ENCODE measurements at regions not wholly inside any gene's neighbourhood (a gene's known extent, or its start where the extent isn't known, plus 50 kb on each side); places are given as distances from the start of the nearest gene placed in this dataset.

DNA sequence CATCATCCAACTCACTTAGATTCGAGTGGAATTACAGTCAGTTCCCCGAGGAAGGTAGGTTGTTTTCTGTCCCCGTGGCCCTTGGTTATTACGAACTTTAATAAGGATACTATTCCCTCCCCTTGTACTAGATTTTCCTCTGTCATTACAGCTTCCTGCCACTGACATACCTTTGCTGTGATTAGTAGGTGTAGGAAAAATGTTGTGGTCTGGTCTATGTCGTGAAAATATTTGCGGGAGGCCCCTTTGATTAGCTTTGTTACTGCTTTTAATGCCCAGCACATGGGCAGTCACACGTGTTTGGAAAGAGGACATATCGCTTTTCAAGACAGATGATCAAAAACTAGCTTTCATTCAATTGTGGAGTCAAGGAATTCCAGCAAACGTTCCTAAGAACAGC is 92.2 kb downstream of the GATA3 start:
- FAIRE-seq (no peak), DNase-seq (no peak)
- Histone ChIP-seq H3K9me3 (ENCODE audit: control insufficient read depth in 2 of 2, insufficient read depth in 1 of 2, low read depth in 1 of 2, low read length in 1 of 2) (no peaks in the 10 kb centered on the region), H3K4me3 (ENCODE audit: low read depth in 1 of 3, low read length in 3 of 3) (no peak overlapping the region), H3K36me3 (ENCODE audit: control insufficient read depth in 3 of 3, insufficient read depth in 2 of 3, low read depth in 1 of 3, low read length in 3 of 3) (no peaks in the 10 kb centered on the region), H3K4me1 (ENCODE audit: control insufficient read depth in 3 of 3, insufficient read depth in 2 of 3, low read depth in 1 of 3, low read length in 2 of 3) (no peaks in the 10 kb centered on the region), H3K27ac (ENCODE audit: low read depth in 1 of 3, low read length in 2 of 3) (no peak overlapping the region), H3K27me3 (ENCODE audit: control insufficient read depth in 3 of 3, insufficient read depth in 3 of 3, low read length in 3 of 3) (no peaks in the 10 kb centered on the region)
- 60 to 65% (median 61%) methylated on average over 9 of the region's 9 CpGs for WGBS, 3 donors

DNA sequence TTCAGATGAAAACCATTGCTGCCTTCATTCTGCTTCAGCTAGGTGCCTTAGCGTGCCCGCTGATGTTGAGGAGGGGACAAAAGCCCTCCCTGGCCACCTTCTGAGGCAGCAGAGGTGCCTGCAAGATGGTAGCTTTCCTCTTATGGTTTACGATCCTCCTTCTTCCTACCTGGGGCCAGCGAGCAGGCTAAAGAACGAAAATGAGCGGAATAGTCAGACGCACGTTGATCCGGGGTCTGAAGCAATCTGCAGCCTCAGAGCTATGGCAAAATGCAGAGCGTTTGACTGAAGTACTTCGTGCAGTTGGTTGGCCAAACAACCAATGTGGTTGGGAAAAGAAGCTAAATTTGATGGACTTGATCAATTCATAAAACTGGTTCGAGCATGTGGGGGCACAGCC is 95.5 kb downstream of the GATA3 start:
- H3K36me3 ChIP-seq (ENCODE audit: control insufficient read depth in 3 of 3, insufficient read depth in 2 of 3, low read depth in 1 of 3, low read length in 3 of 3): no peaks in the 10 kb centered on the region
- FAIRE-seq: no peak
- WGBS, 3 donors: 83 to 94% (median 84%) methylated on average over 11 to 12 of the region's 12 CpGs

DNA sequence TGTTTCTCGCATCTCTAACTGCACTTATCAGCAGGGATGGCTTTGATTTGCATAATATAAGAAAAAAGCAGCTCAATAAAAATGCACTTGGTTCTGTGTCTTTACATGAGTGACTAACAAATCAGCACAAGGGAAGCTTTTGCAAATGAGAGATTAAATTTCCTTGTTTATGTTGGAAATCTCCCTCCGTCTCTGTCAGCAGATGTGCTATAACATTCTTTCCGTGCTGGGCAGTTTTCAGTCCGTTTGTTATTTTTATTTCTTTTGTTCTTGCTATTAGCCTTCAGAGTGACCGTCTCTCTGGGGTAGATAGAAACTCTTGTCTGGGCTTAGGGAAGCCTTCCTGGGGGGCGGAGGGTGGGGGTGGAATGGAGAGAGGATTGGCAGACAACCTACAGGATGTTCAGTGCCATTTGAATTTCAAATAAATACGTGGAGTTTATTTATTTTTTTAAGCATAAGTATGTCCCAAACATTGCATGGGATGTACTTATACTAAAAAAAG is 96.0 kb downstream of the GATA3 start:
- Histone ChIP-seq H3K4me3 (ENCODE audit: low read depth in 1 of 3, low read length in 3 of 3) (no peak overlapping the region), H3K4me1 (ENCODE audit: control insufficient read depth in 3 of 3, insufficient read depth in 2 of 3, low read depth in 1 of 3, low read length in 2 of 3) (no peaks in the 10 kb centered on the region), H3K27me3 (ENCODE audit: control insufficient read depth in 3 of 3, insufficient read depth in 3 of 3, low read length in 3 of 3) (no peaks in the 10 kb centered on the region), H3K27ac (ENCODE audit: low read depth in 1 of 3, low read length in 2 of 3) (no peak overlapping the region), H3K36me3 (ENCODE audit: control insufficient read depth in 3 of 3, insufficient read depth in 2 of 3, low read depth in 1 of 3, low read length in 3 of 3) (no peaks in the 10 kb centered on the region), H3K9me3 (ENCODE audit: control insufficient read depth in 2 of 2, insufficient read depth in 1 of 2, low read depth in 1 of 2, low read length in 1 of 2) (no peaks in the 10 kb centered on the region)
- no peak for FAIRE-seq
- no peak for DNase-seq
- 66 to 78% (median 72%) methylated on average over 7 of the region's 7 CpGs for WGBS, 3 donors

More for the DNA sequence above, 95.5 kb downstream of the GATA3 start:
- Histone ChIP-seq H3K27me3 (ENCODE audit: control insufficient read depth in 3 of 3, insufficient read depth in 3 of 3, low read length in 3 of 3) (no peaks in the 10 kb centered on the region), H3K27ac (ENCODE audit: low read depth in 1 of 3, low read length in 2 of 3) (no peak overlapping the region), H3K4me1 (ENCODE audit: control insufficient read depth in 3 of 3, insufficient read depth in 2 of 3, low read depth in 1 of 3, low read length in 2 of 3) (no peaks in the 10 kb centered on the region), H3K9me3 (ENCODE audit: control insufficient read depth in 2 of 2, insufficient read depth in 1 of 2, low read depth in 1 of 2, low read length in 1 of 2) (no peaks in the 10 kb centered on the region), H3K4me3 (ENCODE audit: low read depth in 1 of 3, low read length in 3 of 3) (no peak overlapping the region)
- DNase-seq: no peak

DNA sequence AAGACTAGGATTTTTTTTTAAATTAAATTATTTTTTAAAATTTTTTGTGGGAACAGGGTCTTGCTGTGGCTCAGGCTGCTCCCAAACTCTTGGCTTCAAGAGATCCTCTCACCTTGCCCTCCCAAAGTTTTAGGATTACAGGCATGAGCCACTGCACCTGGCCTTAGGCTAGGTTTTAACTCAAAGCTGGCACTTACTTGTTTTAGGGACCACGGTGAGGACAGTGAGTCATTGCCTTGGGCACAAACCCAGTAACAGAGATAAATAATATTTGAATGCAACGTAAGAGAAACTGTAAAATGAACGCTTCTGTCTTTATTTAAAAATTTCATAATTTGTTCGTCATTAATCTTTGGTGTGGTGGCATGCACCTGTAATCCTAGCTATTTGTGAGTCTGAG is 96.6 kb downstream of the GATA3 start:
- Histone ChIP-seq H3K4me1 (ENCODE audit: control insufficient read depth in 3 of 3, insufficient read depth in 2 of 3, low read depth in 1 of 3, low read length in 2 of 3) (no peaks in the 10 kb centered on the region), H3K27me3 (ENCODE audit: control insufficient read depth in 3 of 3, insufficient read depth in 3 of 3, low read length in 3 of 3) (no peaks in the 10 kb centered on the region), H3K36me3 (ENCODE audit: control insufficient read depth in 3 of 3, insufficient read depth in 2 of 3, low read depth in 1 of 3, low read length in 3 of 3) (no peaks in the 10 kb centered on the region), H3K27ac (ENCODE audit: low read depth in 1 of 3, low read length in 2 of 3) (no peak overlapping the region), H3K4me3 (ENCODE audit: low read depth in 1 of 3, low read length in 3 of 3) (no peak overlapping the region), H3K9me3 (ENCODE audit: control insufficient read depth in 2 of 2, insufficient read depth in 1 of 2, low read depth in 1 of 2, low read length in 1 of 2) (no peaks in the 10 kb centered on the region)
- FAIRE-seq (no peak), DNase-seq (no peak)
- WGBS, 3 donors: 69 to 87% (median 85%) methylated on average over 4 of the region's 4 CpGs

DNA sequence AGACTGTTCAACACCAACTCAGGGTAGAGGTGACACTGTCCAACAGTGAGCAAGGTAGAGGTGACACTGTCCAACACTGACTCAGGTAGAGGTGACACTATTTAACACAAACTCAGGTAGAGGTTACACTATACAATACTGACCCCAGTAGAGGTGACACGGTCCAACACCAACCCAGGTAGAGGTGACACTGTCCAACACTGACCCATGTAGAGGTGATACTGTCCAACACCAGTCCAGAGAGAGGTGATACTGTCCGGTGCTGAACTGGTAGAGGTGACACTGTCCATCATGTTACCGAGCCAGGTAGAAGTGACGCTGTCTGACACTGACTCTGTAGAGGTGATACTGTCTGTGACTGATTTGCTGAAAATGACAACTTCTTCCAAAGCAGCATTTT is 102.4 kb downstream of the GATA3 start:
- Histone ChIP-seq H3K27me3 (ENCODE audit: control insufficient read depth in 3 of 3, insufficient read depth in 3 of 3, low read length in 3 of 3) (no peaks in the 10 kb centered on the region), H3K36me3 (ENCODE audit: control insufficient read depth in 3 of 3, insufficient read depth in 2 of 3, low read depth in 1 of 3, low read length in 3 of 3) (no peaks in the 10 kb centered on the region), H3K4me1 (ENCODE audit: control insufficient read depth in 3 of 3, insufficient read depth in 2 of 3, low read depth in 1 of 3, low read length in 2 of 3) (no peaks in the 10 kb centered on the region), H3K9me3 (ENCODE audit: control insufficient read depth in 2 of 2, insufficient read depth in 1 of 2, low read depth in 1 of 2, low read length in 1 of 2) (no peaks in the 10 kb centered on the region), H3K4me3 (ENCODE audit: low read depth in 1 of 3, low read length in 3 of 3) (no peak overlapping the region), H3K27ac (ENCODE audit: low read depth in 1 of 3, low read length in 2 of 3) (no peak overlapping the region)
- FAIRE-seq (no peak), DNase-seq (no peak)
- 91 to 94% (median 93%) methylated on average over 4 of the region's 4 CpGs for WGBS, 3 donors

DNA sequence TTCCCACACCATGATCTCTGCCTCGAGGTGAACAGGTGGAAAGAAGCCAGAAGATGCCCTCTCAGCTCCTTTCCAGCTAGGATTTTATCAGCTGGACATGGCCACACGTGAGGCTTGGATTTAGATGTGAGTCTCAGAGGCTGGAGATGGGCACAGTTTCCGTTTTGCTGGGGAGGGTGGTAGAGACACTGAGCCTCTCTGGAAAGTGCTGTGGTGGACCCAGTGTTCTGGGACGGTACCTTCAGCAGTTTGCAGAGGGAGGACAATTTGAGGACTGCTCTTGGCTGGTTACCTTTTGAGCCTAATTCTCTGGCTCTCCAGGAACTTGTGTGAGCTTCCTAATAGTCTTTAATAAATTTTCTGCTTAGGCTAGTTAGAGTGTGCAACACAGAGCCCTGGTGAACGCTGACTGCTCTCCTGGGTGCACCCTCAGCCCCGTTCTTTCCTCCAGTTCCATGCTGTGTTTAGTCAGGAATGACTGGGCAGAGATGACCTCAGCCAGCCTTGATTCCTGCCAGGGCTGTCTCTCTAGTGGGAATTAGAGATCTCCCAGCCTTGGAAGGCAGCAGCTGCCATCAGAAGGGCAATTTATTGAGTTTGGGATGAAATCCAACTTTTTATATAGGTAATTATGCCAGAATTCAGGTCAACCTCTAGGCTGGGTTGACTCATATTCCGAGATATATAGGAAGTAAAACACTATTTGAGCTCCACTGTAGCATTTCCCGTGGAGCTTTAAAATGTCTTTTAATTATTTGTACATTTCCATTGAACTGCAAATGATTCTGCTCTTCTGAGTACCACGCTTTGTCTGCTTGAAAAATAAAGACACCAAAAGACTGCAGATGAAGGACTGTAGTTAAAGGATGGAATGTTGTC is 103.9 kb downstream of the GATA3 start:
- no peaks in the 10 kb centered on the region for H3K4me1 ChIP-seq (ENCODE audit: control insufficient read depth in 3 of 3, insufficient read depth in 2 of 3, low read depth in 1 of 3, low read length in 2 of 3)
- no peaks in the 10 kb centered on the region for H3K9me3 ChIP-seq (ENCODE audit: control insufficient read depth in 2 of 2, insufficient read depth in 1 of 2, low read depth in 1 of 2, low read length in 1 of 2)
- no peak overlapping the region for H3K27ac ChIP-seq (ENCODE audit: low read depth in 1 of 3, low read length in 2 of 3)
- no peaks in the 10 kb centered on the region for H3K36me3 ChIP-seq (ENCODE audit: control insufficient read depth in 3 of 3, insufficient read depth in 2 of 3, low read depth in 1 of 3, low read length in 3 of 3)
- no peak for FAIRE-seq
- WGBS, 3 donors: 21 to 67% (median 43%) methylated on average over 9 of the region's 9 CpGs
- no peaks in the 10 kb centered on the region for H3K27me3 ChIP-seq (ENCODE audit: control insufficient read depth in 3 of 3, insufficient read depth in 3 of 3, low read length in 3 of 3)
- no peak for DNase-seq
- no peak overlapping the region for H3K4me3 ChIP-seq (ENCODE audit: low read depth in 1 of 3, low read length in 3 of 3)

DNA sequence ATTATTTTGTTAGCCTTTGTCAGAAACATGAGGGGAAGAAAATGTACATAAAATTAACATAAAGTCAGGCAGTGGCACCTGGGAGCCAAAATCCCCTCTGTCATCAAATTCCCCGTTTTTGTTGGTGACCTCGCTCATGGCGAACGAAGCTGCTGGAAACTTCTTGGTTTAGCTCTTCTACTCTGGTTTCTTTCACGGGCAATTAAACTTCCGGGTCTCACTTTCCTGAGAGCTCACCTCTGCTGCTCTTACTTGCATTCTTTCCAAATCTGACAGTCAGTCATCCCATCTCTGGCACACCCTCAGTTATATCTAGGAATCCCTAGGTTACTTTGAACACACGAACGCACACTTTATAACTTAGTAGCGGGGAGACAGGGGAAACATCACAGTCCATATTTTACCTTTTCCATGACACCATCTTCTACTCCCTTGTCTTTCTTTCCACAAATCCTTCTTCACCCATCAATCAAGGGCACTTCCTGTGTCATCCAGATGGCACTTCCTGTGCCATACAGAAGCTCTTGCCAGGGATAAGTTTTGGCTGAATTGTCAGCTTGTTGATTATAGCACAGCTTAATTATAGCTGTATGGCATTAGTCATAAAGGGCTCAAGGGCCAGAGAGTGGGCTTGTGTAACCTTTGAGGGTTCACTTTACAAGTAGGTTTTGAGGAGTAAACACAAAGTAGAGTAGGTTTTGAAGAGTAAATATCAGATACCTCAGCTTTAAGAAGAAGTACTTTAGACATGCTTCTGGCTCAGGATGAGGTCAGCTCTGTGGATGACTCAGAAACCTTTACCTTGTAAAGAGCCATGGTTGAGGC is 105.1 kb downstream of the GATA3 start:
- DNase-seq (no peak), FAIRE-seq (no peak)
- Histone ChIP-seq H3K27ac (ENCODE audit: low read depth in 1 of 3, low read length in 2 of 3) (no peak overlapping the region), H3K4me1 (ENCODE audit: control insufficient read depth in 3 of 3, insufficient read depth in 2 of 3, low read depth in 1 of 3, low read length in 2 of 3) (no peaks in the 10 kb centered on the region), H3K36me3 (ENCODE audit: control insufficient read depth in 3 of 3, insufficient read depth in 2 of 3, low read depth in 1 of 3, low read length in 3 of 3) (no peaks in the 10 kb centered on the region), H3K9me3 (ENCODE audit: control insufficient read depth in 2 of 2, insufficient read depth in 1 of 2, low read depth in 1 of 2, low read length in 1 of 2) (no peaks in the 10 kb centered on the region), H3K27me3 (ENCODE audit: control insufficient read depth in 3 of 3, insufficient read depth in 3 of 3, low read length in 3 of 3) (no peaks in the 10 kb centered on the region), H3K4me3 (ENCODE audit: low read depth in 1 of 3, low read length in 3 of 3) (no peak overlapping the region)
- WGBS, 3 donors: 86 to 92% (median 87%) methylated on average over 9 of the region's 9 CpGs

DNA sequence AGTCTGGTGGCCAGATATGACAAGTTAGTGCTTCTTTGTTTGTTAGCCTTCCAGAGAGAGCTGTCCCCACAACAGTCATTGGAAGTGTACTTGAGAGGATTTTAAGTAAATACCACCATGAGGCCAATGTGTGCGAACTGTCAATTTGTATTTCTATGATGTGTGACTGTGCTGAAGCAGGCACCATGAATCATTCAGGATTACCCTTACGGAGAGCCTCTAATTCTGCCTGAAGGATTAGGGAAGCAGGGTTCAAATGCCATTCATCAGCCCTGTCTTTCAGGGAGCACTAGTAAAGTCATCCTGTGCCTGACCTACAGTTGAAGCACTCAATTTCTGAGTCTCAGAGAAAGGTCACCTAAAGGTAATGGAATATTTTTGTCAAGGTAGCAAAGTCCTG is 109.3 kb downstream of the GATA3 start:
- FAIRE-seq (no peak), DNase-seq (no peak)
- Histone ChIP-seq H3K36me3 (ENCODE audit: control insufficient read depth in 3 of 3, insufficient read depth in 2 of 3, low read depth in 1 of 3, low read length in 3 of 3) (no peaks in the 10 kb centered on the region), H3K27ac (ENCODE audit: low read depth in 1 of 3, low read length in 2 of 3) (no peak overlapping the region), H3K9me3 (ENCODE audit: control insufficient read depth in 2 of 2, insufficient read depth in 1 of 2, low read depth in 1 of 2, low read length in 1 of 2) (peaks cover 0 to 2% of the 10 kb centered on the region in 2 donors), H3K27me3 (ENCODE audit: control insufficient read depth in 3 of 3, insufficient read depth in 3 of 3, low read length in 3 of 3) (no peaks in the 10 kb centered on the region), H3K4me3 (ENCODE audit: low read depth in 1 of 3, low read length in 3 of 3) (no peak overlapping the region), H3K4me1 (ENCODE audit: control insufficient read depth in 3 of 3, insufficient read depth in 2 of 3, low read depth in 1 of 3, low read length in 2 of 3) (no peaks in the 10 kb centered on the region)
- 66 to 72% (median 69%) methylated on average over 2 of the region's 2 CpGs for WGBS, 3 donors

Data from small intestine (tissue), 7 donors.